ENCODE measurements at regions not wholly inside any gene's neighbourhood (a gene's known extent, or its start where the extent isn't known, plus 50 kb on each side); places are given as distances from the start of the nearest gene placed in this dataset.
"Not testable (repeated sequence)": the region's sequence is repeated elsewhere in the genome, so short reads cannot be mapped to it uniquely, and the experiment has no call there.

DNA sequence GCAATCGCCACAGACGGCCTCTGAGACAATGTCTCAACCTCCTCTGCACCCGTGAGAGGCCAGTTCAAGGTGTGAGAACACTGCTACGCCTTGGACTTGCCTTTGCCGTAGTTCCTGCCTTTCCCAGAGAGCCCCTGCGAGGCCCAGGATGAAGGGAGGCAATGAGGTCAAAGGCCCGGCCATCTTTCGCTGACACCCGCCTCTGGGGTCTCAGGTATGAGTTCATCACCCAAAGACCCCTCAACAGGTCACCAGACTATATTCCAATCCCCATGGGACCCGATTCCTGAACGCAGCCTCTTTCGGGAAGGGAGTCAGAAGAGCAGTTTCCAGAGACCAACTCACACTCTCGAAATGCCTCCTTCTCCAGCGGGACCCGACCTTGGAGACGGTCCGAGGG, 573.5 kb downstream of the KCNJ18 start:
- no peak for DNase-seq (ENCODE audit: low spot score)

GRCh38 chr17:22266231-22266630, 573.9 kb downstream of the KCNJ18 start:
- no peak for DNase-seq (ENCODE audit: low spot score)

DNA sequence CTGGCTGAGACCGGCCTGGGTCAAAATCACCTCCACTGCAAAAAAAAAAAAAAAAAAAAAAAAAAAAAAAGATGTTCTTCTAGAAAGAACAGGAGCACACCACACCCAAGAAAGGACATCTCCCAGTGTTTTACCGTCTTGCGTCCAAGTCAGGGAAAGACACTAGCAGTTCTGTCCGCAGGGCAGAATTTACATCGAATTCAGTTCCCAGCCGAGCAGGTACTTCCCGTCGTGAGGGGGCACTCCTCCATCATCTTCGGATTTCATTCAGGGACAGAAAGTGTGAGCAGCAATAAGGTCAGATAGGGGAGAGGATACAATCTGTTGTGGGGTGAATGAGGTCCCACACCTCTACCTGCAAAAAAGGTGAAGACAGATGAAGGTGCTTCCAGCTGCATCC, 574.7 kb downstream of the KCNJ18 start:
- no peak for DNase-seq (ENCODE audit: low spot score)

DNA sequence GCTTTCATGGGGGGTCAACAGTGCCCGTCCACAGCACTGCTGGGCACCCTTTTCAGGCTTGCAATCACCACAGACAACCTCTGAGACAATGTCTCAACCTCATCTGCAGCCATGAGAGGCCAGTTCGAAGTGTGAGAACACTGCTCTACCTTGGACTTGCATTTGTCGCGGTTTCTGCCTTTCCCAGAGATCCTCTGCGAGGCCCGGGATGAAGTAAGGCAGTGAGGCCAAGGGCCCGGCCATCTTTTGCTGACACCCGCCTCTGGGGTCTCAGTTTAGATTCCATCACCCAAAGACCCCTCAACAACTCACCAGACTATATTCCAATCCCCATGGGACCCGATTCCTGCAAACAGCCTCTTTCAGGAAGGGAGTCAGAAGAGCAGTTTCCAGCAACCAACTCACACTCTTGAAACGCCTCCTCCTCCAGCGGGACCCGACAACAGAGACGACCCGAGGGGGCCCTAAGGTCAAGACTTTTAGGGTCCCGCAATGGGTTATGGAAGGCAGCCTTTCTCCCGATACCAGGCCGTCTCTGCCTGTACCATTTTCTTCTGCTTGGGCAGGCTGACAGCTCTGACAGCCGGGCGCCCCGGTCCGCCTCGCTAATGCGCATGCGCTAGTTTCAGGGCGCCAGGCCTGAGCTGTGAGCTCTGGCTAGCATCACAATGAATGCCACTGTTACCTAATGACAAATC, 576.0 kb downstream of the KCNJ18 start:
- DNase-seq (ENCODE audit: low spot score) = no peak

- no peak for DNase-seq (ENCODE audit: low spot score)
Measured at GRCh38 chr17:22268912-22269220, 576.5 kb downstream of the KCNJ18 start.

DNA sequence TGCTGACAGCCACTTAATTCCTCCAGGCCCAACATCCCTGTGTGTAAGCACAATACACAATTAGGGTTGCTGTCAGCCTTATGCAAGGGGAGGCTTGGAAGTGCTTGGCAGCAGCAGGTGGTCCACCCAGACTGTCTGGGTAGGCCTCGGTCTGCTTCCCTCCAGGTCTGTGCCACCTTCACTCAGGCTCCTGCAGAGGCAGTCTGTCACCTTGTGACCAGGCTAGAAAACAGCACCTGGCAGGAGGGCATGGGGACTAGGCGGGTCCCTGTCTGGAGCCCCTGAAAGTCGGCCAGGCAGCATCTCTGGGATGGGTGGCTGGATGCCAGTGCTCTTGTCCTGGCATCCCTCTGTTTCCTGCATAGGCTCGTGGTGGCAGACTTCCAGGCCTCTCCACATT, 578.1 kb downstream of the KCNJ18 start:
- no peak for DNase-seq (ENCODE audit: low spot score)

- DNase-seq (ENCODE audit: low spot score) = not testable (repeated sequence)
Measured at GRCh38 chr17:22270809-22271208, 578.5 kb downstream of the KCNJ18 start.

DNA sequence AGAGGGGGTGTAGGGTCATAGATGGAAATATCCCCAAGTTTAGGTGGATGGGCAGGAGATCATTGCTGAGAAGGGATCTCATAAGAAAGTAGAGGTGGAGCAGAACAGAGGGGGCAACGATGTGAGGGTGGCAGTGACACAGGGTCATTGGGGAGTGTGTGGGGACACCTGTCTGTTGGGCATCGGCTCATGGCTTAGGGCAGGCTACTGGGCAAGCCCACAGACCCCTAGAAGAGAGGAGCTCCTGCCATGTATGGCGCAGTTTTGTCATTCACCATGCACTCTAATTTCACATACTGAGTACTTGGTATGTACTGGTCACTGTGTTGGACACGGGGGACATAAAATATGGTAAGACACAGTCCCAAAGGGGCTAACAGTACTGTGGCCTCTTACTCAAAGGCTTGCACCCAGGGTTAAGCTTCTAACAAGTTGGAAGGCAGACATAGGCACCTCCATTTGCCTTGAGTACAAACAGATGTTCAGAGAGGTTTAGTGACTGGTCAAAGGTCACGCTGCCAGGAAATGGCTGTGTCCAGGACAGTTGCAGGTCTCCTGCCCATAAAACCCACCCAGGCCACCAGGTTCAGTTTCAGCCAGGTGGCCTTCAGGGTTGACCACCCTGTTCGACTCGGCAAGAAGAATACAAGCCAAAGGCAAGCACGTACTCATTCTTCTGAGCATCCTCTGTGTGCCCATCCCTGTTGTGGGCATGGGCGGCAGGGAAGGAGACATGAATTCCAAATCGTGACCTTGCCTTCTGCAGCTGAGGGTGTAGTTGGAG, 580.2 kb downstream of the KCNJ18 start:
- DNase-seq (ENCODE audit: low spot score) = no peak

DNA sequence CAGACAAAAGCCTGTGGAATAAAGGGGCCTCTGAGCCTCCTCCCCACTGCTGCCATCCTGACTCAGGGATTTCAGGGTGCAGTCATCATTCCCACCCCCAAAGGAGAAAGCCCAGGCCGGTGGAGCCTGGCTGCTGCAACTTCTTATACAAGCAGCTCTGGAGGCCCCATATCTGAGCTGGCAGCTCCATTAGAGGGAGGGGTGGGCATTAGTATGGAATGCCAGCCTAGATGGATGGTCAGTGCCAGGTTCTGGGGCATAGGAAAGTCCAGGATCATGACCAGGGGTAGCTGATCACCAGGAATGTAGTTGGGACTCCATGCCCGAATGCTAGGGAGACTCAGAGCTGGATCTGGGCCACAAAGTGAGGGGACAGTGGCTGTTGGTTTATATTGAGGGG, 581.0 kb downstream of the KCNJ18 start:
- no peak for DNase-seq (ENCODE audit: low spot score)

DNA sequence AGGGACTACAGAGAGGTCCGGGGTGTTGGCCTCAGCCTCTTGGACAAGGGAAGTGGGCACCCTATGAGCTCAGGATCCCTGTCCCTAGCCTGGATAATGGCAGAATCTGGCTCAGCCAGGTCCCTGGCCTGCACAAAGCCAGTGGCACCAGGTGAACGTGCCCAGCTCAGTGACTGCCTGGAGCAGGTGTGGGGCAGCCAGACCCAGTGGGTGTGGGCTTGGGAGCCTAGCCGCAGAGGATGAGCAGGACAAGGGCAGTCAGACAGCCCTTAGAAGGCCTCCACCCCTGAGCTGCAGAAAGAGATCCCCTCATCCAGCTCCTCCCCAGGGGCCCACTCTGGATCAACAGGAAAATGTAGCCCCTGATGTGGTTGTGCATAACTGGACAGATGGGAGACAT, 585.3 kb downstream of the KCNJ18 start:
- no peak for DNase-seq (ENCODE audit: low spot score)

GRCh38 chr17:22278302-22279275, 586.3 kb downstream of the KCNJ18 start:
- DNase-seq (ENCODE audit: low spot score) = no peak

GRCh38 chr17:22286337-22287041, 594.2 kb downstream of the KCNJ18 start:
- DNase-seq (ENCODE audit: low spot score) = no peak

- DNase-seq (ENCODE audit: low spot score) = not testable (repeated sequence)
Measured at GRCh38 chr17:22298484-22298951, 606.2 kb downstream of the KCNJ18 start.

GRCh38 chr17:22300177-22300576, 607.9 kb downstream of the KCNJ18 start:
- no peak for DNase-seq (ENCODE audit: low spot score)

- no peak for DNase-seq (ENCODE audit: low spot score)
Measured at GRCh38 chr17:22300731-22301352, 608.5 kb downstream of the KCNJ18 start.

- DNase-seq (ENCODE audit: low spot score) = no peak
Measured at GRCh38 chr17:22301353-22301745, 609.0 kb downstream of the KCNJ18 start.

- DNase-seq (ENCODE audit: low spot score) = no peak
Measured at GRCh38 chr17:22303096-22303495, 610.8 kb downstream of the KCNJ18 start.

GRCh38 chr17:22303865-22304264, 611.5 kb downstream of the KCNJ18 start:
- DNase-seq (ENCODE audit: low spot score) = no peak

DNA sequence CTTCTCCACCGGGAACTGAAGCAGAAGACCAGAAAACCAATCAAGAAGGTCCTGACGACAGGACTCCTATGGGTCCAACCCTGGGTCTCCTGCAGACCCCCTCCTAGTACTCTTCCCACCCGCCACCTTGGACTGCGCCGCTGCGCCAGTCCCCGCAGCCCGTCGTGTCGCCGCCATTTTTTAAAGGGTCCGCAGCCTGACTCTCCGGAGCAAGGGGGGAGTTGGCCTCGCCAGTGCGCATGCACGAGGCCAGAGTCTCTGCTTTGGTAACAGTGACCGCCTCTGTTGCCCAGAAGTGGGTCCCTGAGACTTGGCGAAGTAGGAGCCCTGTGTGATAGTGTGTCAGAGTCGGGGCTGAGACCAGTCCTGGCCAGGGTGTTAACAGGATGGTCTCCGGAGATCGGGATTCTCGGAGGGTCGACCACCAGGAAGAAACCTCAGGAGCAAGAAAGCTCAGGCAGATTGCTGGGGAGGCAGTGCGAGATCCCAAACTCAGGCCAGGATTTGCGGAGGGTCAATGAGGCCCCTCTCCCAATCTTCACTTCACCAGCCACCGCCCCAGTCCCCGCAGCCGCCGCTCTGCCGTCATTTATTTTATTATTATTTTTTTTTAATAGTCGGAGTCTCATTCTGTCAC, 612.5 kb downstream of the KCNJ18 start:
- DNase-seq (ENCODE audit: low spot score) = no peak

GRCh38 chr17:22305356-22306071, 613.2 kb downstream of the KCNJ18 start:
- DNase-seq (ENCODE audit: low spot score) = no peak

Data from AG20443 (cell line).